ENCODE measurements at regions not wholly inside any gene's neighbourhood (a gene's known extent, or its start where the extent isn't known, plus 50 kb on each side); places are given as distances from the start of the nearest gene placed in this dataset.

DNA sequence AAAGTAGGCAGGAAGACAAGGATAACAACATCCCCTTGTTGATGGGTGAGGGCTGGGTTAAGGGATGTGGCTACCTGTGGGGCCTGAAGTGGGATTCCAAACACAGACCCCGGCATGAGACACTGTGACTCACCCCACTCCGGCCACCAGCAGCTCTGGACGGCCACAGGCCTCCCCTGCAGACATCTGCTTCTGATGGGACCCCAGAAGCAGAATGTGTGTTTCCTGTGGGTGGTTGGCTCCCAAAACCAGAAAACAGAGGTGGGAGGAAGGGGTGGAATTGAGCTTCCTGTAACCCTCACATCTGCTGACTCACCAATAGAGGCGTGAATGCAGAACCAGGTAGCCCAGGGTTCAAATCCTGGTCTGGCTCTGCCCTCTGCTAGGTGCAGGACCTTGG, 216.6 kb upstream of the PWP1 start:
- Histone ChIP-seq H3K27me3 (no peaks in the 10 kb centered on the region), H3K4me3 (no peak overlapping the region), H3K36me3 (no peaks in the 10 kb centered on the region), H3K9me3 (no peaks in the 10 kb centered on the region)
- DNase-seq, result no peak

DNA sequence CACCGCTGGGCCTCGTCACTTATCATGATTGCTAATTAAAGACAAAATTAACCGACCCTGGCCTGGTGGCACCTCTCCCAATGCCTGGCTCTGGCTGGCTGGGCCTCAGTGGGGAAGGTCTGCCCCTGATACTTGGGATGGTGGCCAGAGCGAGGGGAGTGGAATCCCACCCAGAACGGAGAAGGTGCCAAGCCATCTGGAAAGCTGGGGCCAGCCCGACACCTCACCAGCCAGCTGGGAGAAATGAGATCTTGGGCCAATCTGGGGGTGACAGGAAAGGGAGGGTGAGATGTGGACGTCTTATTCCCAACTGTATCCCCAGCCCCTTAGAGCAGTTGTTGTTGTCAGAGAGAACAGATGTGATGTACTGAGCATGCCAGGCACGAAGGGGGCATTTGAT, 215.0 kb upstream of the PWP1 start:
- Histone ChIP-seq H3K9me3 (no peaks in the 10 kb centered on the region), H3K4me3 (no peak overlapping the region), H3K36me3 (no peaks in the 10 kb centered on the region), H3K27me3 (no peaks in the 10 kb centered on the region)
- DNase-seq, result no peak

DNA sequence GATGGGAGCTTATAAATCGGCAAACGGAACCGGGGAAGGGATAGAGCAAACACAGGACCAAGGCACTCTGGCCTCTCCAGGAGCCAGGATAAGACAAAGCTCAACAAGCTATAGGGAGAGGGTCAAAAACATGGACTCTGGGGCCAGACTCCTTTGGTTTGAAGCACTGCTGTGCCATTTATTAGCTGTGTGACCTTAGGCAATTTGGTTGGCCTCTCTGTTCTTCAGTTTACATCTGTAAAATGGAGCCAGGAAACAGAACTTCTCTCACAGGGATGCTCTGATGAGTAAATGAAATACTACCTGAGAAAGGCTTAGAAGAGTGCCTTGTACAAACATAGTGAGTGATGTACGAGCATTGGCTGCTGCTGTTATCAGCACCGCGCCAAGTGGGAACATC, 213.3 kb upstream of the PWP1 start:
- H3K4me3 ChIP-seq, result no peak overlapping the region
- no peaks in the 10 kb centered on the region for H3K27me3 ChIP-seq
- no peaks in the 10 kb centered on the region for H3K9me3 ChIP-seq
- H3K36me3 ChIP-seq, result no peaks in the 10 kb centered on the region
- no peak for DNase-seq

DNA sequence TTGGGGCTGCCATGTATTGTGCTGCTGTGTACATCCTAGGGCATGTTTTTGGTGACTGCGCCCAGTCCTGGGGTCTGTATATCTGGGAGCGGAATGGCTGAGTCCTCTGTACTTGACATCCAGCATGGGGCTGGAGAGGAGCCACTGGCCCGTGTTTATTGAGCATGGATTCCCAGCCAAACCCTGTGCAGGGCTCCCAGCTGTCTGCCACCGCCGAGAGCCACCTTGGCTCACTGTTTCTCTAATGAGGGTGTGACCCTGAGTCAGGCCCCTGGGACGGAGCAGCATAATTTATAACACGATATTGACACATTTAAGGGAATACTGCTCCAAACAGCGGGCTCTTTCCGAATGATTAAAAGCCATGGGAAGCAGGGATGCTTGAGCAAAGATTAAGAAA, 211.5 kb upstream of the PWP1 start:
- DNase-seq, result no peak
- Histone ChIP-seq H3K27me3 (no peaks in the 10 kb centered on the region), H3K36me3 (no peaks in the 10 kb centered on the region), H3K9me3 (no peaks in the 10 kb centered on the region), H3K4me3 (no peak overlapping the region)

DNA sequence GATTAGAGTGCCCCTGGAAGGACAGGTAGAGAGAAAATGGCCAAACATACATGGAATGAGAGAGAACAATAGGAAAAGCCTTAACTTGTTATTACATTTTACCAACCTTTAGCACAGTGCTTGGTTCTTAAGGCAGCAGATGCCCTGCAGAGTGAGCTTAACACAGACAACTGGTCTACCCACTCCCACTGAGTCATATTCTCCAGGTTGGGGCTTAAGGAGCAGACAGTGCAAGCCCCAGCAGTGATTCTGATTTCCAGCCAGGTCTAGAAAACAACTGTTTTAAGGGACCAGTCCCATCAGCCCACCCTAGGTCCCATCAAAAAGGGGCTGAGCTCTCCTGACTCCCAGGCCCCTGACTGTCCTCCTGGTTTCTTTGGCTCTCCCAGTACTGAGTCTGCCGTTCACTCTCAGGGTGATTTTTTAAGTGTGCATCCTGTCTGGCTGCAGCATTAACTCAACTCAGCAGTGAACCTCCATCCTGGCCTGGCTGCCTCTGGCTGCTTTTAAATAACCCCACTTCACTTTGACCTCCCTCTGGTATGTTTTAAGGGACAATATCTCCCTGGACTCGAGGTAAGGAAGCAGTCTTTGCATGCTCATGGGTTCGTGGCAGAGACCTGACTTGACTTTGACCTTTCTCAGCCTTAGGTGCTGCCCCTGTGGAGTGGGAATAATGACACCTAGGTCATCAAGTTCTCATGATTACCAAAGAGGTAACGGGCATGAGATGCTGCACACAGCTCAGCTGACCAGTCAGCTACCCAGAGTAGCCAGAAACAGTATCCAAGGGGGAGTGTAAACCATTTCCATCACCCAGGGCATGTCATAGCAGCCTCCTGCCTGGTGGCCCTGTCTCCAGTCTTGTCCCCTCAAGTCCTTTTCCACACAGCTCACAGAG, 210.7 kb upstream of the PWP1 start:
- H3K4me3 ChIP-seq, result no peak overlapping the region
- no peaks in the 10 kb centered on the region for H3K27me3 ChIP-seq
- H3K36me3 ChIP-seq, result no peaks in the 10 kb centered on the region
- H3K9me3 ChIP-seq, result no peaks in the 10 kb centered on the region
- DNase-seq, result no peak

DNA sequence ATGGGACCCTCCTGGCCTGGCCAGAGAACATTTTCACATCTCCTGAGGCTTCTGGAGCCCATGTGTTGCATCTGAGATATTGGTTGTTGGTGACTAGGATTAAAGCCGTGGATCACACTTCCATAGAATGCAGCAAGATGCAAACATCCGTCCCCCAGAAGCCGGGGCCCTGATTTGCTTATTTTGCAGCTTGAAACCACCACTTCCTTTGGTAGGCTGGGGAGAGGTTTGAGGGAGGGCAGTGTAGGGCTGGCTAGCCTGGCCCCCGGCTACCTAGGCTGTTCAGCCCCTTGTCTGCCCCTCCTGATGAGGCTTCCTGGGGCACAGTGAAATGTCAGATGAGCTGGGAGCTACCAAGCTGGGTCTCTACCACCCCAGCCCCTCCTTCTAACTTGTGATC, 209.7 kb upstream of the PWP1 start:
- no peaks in the 10 kb centered on the region for H3K36me3 ChIP-seq
- no peaks in the 10 kb centered on the region for H3K27me3 ChIP-seq
- no peak for DNase-seq
- H3K4me3 ChIP-seq, result no peak overlapping the region
- H3K9me3 ChIP-seq, result no peaks in the 10 kb centered on the region

DNA sequence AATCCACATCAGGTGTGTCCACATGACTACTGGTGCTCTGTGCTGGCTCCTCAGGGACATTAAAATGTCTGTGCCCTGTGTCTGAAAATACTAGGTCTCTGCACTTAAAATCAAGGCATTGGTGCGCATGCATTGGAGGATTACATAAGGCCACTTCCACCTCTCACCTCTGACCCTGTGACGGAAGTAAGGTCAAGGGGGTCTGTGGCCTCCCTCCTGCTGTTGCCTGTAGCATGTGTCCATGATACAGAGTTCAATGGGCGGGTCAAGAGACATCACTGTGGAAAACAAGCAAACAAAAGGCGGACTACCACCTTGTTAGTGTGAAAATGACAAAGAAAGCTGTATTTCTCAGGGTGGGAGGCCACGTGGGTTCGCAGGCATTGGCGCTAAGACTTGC, 208.6 kb upstream of the PWP1 start:
- H3K9me3 ChIP-seq, result no peaks in the 10 kb centered on the region
- no peaks in the 10 kb centered on the region for H3K27me3 ChIP-seq
- H3K36me3 ChIP-seq, result no peaks in the 10 kb centered on the region
- no peak for DNase-seq
- no peak overlapping the region for H3K4me3 ChIP-seq

DNA sequence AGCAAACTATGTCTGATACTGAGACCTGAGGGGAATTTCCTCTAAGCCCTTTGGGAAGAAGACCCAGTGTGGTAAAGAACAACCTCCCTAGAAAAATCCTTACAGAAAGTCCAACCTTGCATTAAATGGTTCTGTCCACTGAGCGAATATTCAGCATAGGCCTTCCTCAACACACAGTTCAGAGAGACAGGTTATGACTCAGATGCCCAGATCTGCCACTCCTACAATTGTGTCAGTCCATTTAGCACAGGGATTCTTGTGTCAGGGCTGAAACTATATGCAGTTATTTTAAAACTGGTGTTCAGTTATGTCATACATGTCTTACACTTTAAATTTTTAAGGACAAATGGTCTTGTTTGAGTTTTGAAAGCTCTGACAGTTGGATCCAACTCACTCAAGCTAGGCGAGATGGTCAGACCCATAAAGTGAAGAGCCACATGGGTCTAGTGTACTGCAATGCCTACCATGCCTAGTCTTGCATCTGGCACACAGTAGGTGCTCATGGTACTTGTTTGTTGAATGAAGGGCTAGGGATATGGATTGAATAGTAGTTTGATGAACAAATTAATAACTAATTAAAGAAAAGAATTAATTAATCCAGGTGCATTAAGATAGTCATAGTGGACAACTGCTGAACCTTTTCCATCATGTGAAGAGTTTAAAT, 207.5 kb upstream of the PWP1 start:
- no peaks in the 10 kb centered on the region for H3K9me3 ChIP-seq
- no peak for DNase-seq
- H3K4me3 ChIP-seq, result no peak overlapping the region
- H3K36me3 ChIP-seq, result no peaks in the 10 kb centered on the region
- H3K27me3 ChIP-seq, result no peaks in the 10 kb centered on the region

DNA sequence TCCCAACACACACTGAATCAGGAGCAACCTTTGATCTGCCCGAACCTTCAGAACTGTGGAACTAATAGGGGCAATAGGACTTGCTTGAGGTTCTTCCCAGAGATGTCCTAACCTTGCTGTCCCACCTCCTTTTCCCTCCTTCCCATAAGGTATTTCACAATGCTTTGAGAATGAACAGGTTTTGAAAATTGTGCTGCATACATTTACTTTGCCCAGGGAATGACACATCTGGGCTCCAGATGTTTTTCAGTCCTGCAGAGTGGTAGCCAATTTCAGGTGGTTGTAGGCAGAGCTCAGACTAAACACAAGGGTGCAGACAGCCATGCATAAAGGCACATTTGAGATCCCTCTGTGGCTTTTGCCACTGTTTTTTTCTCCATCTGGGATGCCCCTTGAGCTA, 206.7 kb upstream of the PWP1 start:
- no peak for DNase-seq
- Histone ChIP-seq H3K27me3 (no peaks in the 10 kb centered on the region), H3K9me3 (no peaks in the 10 kb centered on the region), H3K36me3 (no peaks in the 10 kb centered on the region), H3K4me3 (no peak overlapping the region)

DNA sequence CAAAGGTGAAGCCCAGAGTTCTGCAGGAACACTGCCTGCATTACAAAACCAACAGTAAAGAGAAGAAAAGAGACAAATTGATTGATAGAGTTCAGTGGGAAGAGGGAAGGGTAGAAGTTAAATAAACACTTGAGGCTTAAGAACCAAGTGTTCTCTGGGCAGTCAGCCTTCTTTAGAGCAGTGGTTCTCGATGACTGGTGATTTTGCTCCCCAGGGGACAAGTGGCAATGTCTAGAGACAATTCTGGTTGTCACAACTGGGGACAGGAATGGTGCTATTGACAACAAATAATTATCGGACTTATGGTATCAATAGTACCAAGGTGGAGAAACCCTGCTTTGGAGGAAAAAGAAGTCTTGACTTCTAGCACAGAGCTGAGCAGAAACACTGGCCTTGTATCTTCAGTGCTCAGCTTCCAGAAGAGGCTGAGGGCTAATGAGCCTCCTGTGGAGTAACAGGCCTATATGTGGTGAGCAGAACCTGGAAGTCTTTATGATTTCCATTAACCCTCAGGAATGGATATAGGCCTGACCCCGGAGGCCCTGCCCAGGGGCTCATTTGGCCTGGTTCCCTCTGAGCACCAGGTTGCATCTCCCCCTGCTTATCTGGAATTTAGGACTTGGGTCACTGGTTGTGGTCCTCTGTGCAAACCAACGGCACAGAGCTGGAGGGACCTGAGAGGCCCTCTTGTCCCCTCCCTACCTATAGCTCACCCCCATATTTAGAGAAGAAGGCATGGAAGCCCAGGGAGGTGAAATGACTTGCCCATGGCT, 204.6 kb upstream of the PWP1 start:
- DNase-seq, result no peak
- Histone ChIP-seq H3K27me3 (no peaks in the 10 kb centered on the region), H3K36me3 (no peaks in the 10 kb centered on the region), H3K4me3 (no peak overlapping the region), H3K9me3 (no peaks in the 10 kb centered on the region)

DNA sequence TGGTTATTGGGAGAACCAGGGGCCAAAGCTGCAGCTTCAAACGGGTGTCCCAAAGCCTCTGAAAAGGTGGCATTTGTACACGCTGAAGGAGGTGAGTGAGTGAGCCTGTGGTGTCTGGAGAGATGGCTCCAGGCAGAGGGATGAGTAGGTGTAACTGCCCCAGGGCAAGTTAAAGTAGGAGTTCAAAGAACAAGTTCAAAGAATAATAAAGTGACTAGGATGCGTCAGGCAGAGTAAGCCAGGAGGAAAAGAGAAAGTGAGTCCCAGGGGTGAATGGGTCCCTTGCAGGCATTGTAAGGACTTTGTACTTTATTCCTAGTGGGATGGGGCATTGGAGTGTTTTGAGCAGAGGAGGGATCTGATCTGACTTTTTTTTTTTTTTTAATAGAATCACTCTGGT, 201.4 kb upstream of the PWP1 start:
- no peak for DNase-seq
- Histone ChIP-seq H3K27me3 (no peaks in the 10 kb centered on the region), H3K36me3 (no peaks in the 10 kb centered on the region), H3K9me3 (no peaks in the 10 kb centered on the region), H3K4me3 (no peak overlapping the region)

DNA sequence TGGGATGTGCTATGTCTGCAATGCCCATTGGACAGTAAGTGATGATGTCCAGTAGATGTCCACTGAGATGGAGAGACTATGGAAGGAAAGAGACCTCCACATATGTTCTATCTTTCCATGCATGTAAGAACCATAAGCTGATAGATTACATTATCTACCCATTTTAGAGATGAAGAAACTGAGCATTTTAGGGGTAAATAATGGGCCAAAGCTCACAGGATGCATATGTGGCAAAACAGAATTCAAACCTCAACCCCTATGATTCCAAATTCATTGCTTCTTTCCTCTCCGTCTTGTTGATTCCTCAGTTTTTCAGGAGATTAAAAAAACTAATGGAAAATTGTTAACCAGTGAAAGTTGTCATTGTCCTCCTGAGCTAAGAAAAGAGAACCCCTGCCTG, 200.7 kb upstream of the PWP1 start:
- no peak for DNase-seq
- H3K27me3 ChIP-seq, result no peaks in the 10 kb centered on the region
- H3K36me3 ChIP-seq, result no peaks in the 10 kb centered on the region
- no peaks in the 10 kb centered on the region for H3K9me3 ChIP-seq
- H3K4me3 ChIP-seq, result no peak overlapping the region

DNA sequence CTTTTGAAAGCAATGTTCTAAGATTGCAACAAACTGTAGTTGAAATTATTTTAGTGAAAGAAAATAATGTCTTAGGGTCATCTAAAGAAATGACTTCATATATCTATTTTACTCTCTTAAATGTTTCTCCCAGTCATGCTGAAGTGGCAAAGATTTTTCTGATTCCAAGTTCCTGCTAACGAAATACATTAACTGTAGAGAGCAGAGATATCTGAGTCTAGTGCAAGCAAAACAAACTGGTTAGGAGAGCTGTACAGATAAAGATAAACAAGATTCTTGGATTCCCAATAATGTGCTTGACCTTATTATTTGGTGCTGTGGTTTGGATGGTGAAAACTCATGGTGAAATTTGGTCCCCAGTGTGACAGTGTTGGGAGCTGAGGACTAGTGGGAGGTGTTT, 199.9 kb upstream of the PWP1 start:
- no peaks in the 10 kb centered on the region for H3K36me3 ChIP-seq
- H3K9me3 ChIP-seq, result no peaks in the 10 kb centered on the region
- no peak for DNase-seq
- no peak overlapping the region for H3K4me3 ChIP-seq
- no peaks in the 10 kb centered on the region for H3K27me3 ChIP-seq

DNA sequence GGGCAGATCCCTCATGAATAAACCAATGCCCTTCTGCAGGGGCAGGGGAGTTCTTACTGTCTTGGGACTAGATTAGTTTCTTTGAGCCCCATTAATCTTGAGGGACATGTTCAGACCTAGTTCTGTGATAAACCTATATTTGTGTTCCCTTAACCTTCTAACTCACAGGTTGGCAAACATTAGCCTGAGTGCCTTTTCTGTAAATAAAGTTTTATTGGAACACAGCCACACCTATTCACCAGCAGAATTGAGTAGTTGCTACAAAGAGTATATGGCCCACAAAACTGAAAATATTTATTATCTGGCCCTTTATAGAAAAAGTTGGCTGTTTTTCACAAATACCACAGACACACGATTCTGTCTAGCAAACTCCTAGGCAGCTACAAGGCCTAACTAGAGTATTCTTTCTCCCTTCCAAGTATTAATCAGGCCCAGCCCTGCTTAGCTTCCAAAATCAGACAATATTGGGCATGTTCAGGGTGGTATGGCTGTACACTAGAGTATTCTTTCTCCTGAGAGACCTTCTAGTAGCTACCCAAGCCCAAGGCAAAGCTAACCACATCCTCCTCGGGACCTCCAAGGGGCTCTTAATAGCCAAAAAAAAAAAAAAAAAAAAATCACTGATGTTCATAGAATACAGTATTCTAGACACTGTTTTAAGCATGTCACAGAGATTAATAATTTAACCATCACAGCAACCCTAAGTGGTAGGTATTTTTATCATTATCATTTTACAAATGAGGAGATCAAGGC, 199.3 kb upstream of the PWP1 start:
- Histone ChIP-seq H3K9me3 (no peaks in the 10 kb centered on the region), H3K36me3 (no peaks in the 10 kb centered on the region), H3K4me3 (no peak overlapping the region), H3K27me3 (no peaks in the 10 kb centered on the region)
- no peak for DNase-seq

DNA sequence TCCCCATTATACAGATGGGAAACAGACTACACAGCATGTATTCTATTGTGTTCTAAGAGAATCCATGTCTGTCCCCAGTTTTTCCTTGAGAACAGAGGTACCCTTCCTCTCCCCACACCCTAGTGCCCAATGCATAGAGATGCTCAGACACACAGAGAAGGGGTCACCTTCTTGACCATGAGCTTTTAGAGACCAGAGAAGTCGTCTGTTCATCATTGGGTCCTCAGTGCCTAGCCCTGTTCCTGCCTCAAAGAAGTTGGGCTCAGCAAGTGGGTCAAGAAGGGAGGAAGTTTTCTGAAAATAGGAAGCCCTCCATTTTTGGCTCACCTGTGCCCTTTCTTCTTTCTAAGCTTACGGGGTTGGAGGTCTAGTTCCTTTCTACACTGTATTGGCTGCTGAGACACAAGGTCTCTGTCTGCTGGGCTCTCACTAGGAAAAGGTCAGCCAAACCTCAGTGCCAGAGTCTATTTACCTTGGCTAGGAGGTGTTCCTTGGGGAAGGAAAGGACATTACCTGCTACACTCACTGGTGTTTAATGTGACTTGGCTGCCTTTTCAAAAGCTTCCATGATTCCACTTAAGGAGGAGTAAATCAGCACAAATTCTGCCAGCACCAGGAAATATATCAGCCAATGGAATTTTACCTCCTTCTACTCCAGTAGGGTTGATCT, 198.5 kb upstream of the PWP1 start:
- H3K9me3 ChIP-seq, result no peaks in the 10 kb centered on the region
- H3K4me3 ChIP-seq, result no peak overlapping the region
- no peaks in the 10 kb centered on the region for H3K27me3 ChIP-seq
- DNase-seq, result no peak
- no peaks in the 10 kb centered on the region for H3K36me3 ChIP-seq

DNA sequence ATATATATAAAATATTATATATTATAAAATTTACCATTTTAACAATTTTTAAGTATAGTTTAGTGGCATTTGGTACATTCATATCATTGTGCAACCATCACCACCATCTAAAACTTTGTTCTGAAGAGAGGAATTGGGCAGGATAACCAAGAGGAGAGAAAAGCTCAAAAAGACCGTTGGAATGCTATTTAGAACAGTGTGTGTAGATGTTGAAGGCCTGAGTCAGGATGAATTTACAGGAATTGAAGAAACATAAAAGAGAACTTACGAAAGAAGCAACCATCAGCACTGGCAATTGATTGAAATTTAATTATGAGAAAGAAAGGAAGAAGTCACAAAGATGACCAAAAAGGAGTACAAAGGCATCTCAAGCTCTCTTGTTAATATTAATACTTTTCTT, 196.9 kb upstream of the PWP1 start:
- Histone ChIP-seq H3K27me3 (no peaks in the 10 kb centered on the region), H3K9me3 (no peaks in the 10 kb centered on the region), H3K4me3 (no peak overlapping the region), H3K36me3 (no peaks in the 10 kb centered on the region)
- DNase-seq, result no peak
